Bronchial epithelial cell (primary cell): ENCODE measurements at regions not wholly inside any gene's neighbourhood (a gene's known extent, or its start where the extent isn't known, plus 50 kb on each side); places are given as distances from the start of the nearest gene placed in this dataset.

Experiments
- DNase-seq: peaks from one replicate; pipeline ENCODE4 v3.0.0-alpha.2; 2010; ENCODE audit warnings: low read depth
- FAIRE-seq: peaks from 2 replicates; lab custom pipeline; 2011; peaks lifted over from hg19 to GRCh38; lab: Jason Lieb, UNC
- H3K27me3 ChIP-seq: 2 replicates; pipeline ENCODE4 v1.5.1; 2011; ENCODE audit warnings: low read length; ENCODE audit not compliant: control insufficient read depth, insufficient read depth
- H3K36me3 ChIP-seq: 2 replicates; pipeline ENCODE4 v1.5.1; 2011; ENCODE audit warnings: low read length; ENCODE audit not compliant: control insufficient read depth, insufficient read depth
- H3K4me3 ChIP-seq: 2 replicates; pipeline ENCODE4 v1.5.1; 2011; ENCODE audit warnings: mild to moderate bottlenecking, low read depth, low read length, control low read depth
- CTCF ChIP-seq: IDR thresholded peaks from 2 replicates; pipeline ENCODE4 v1.5.1; 2011; ENCODE audit warnings: mild to moderate bottlenecking, moderate library complexity, low read length, control low read depth, inconsistent platforms; ENCODE audit not compliant: insufficient read depth, severe bottlenecking

- H3K27me3 ChIP-seq = no peaks in the 10 kb centered on the region
- no peak overlapping the region for H3K4me3 ChIP-seq
- FAIRE-seq (no peak), DNase-seq (no peak)
- no peaks in the 10 kb centered on the region for H3K36me3 ChIP-seq
- no peak for TF ChIP-seq CTCF
Observed at GRCh38 chr6:113774127-113774825, 82.9 kb upstream of the MARCKS start.

GRCh38 chr6:113776998-113777397 is 80.1 kb upstream of the MARCKS start:
- no peak for FAIRE-seq
- no peaks in the 10 kb centered on the region for H3K27me3 ChIP-seq
- no peaks in the 10 kb centered on the region for H3K36me3 ChIP-seq
- no peak for DNase-seq
- no peak for TF ChIP-seq CTCF
- H3K4me3 ChIP-seq = no peak overlapping the region

GRCh38 chr6:113777601-113778000 is 79.5 kb upstream of the MARCKS start:
- H3K27me3 ChIP-seq = no peaks in the 10 kb centered on the region
- H3K4me3 ChIP-seq = no peak overlapping the region
- TF ChIP-seq CTCF = no peak
- DNase-seq (no peak), FAIRE-seq (no peak)
- no peaks in the 10 kb centered on the region for H3K36me3 ChIP-seq

GRCh38 chr6:113779656-113780055 is 77.5 kb upstream of the MARCKS start:
- no peak for FAIRE-seq
- no peak for TF ChIP-seq CTCF

GRCh38 chr6:113782636-113783035 is 74.5 kb upstream of the MARCKS start:
- H3K36me3 ChIP-seq = no peaks in the 10 kb centered on the region
- peak; percentile 14 for DNase-seq
- TF ChIP-seq CTCF = no peak
- no peak for FAIRE-seq
- no peak overlapping the region for H3K4me3 ChIP-seq
- H3K27me3 ChIP-seq = no peaks in the 10 kb centered on the region

More at GRCh38 chr6:113779656-113780055, 77.5 kb upstream of the MARCKS start:
- Histone ChIP-seq H3K27me3 (no peaks in the 10 kb centered on the region), H3K4me3 (no peak overlapping the region), H3K36me3 (no peaks in the 10 kb centered on the region)
- DNase-seq = no peak

- H3K36me3 ChIP-seq = no peaks in the 10 kb centered on the region
- no peak for FAIRE-seq
- DNase-seq = peak; percentile 5
- no peak overlapping the region for H3K4me3 ChIP-seq
- no peak for TF ChIP-seq CTCF
- no peaks in the 10 kb centered on the region for H3K27me3 ChIP-seq
Observed at GRCh38 chr6:113786168-113786567, 71.0 kb upstream of the MARCKS start.
